ENCODE measurements at regions not wholly inside any gene's neighbourhood (a gene's known extent, or its start where the extent isn't known, plus 50 kb on each side); places are given as distances from the start of the nearest gene placed in this dataset.

DNA sequence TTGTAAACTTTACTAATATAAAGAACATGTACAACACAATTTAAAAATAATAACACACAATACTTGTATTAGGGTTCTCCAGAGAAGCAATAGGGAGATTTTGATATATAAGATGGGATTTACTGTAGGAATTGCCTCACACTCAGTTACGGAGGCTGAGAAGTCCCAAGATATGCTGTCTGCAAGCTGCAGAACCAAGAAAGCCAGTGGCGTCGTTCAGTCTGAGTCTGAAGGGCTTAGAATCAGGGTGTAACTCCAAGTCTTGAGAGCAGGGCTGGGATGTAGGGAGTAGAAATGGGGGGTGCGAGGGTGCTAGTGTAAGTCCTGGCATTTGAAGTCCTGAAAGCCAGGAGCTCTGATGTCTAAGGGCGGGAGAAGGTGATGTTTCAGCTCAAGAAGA is 206.6 kb upstream of the HES1 start (continued):
- TF ChIP-seq, protein P1, sequence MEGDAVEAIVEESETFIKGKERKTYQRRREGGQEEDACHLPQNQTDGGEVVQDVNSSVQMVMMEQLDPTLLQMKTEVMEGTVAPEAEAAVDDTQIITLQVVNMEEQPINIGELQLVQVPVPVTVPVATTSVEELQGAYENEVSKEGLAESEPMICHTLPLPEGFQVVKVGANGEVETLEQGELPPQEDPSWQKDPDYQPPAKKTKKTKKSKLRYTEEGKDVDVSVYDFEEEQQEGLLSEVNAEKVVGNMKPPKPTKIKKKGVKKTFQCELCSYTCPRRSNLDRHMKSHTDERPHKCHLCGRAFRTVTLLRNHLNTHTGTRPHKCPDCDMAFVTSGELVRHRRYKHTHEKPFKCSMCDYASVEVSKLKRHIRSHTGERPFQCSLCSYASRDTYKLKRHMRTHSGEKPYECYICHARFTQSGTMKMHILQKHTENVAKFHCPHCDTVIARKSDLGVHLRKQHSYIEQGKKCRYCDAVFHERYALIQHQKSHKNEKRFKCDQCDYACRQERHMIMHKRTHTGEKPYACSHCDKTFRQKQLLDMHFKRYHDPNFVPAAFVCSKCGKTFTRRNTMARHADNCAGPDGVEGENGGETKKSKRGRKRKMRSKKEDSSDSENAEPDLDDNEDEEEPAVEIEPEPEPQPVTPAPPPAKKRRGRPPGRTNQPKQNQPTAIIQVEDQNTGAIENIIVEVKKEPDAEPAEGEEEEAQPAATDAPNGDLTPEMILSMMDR (conservative IDR thresholded peaks at IDR 0.05; ENCODE audit: low read depth in 2 of 2), result no peak
- TF ChIP-seq CREB1 (CRISPR knock-in tag; IDR thresholded peaks at IDR 0.05; ENCODE audit: low read depth), result no peak
- TF ChIP-seq POLR2AphosphoS5 (IDR thresholded peaks at IDR 0.05; ENCODE audit: low read depth), result no peak

DNA sequence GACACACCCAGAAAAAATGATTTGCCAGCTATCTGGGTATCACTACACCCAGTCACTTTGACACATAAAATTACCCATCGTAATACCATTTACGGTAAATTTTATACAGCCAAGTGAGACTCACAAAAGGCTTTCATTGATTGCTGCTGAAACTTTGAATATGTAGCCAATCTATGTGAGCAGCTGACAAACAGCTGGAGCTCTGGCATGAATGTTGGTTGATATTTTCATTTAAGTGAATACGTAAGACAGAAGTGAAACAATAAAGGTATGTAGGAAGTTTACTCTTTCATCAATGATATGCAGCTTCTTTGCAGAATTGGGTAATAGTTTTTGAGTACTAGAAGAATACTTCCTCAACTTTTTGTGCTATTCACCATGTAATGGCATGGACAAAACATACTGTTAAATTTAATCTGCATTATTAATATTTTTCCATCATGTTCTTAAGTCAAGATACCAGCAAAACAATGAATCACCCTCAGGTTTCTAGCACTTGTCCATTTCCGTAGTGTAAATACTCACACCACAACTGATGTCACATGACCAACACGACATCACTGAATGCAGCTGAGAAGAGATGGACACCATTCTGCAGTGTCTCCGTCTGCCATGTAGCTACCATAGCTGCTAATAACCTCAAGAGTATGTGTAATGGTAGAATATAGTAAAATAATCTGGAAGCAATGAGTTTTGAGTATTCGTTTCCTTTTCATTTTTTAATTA is 205.9 kb upstream of the HES1 start:
- H3K27ac ChIP-seq (ENCODE audit: low read depth), result no peak overlapping the region
- no peaks in the 10 kb centered on the region for H3K9me2 ChIP-seq (ENCODE audit: insufficient read depth)
- no peak overlapping the region for H3K4me3 ChIP-seq
- H4K20me1 ChIP-seq (replicated peaks; ENCODE audit: insufficient read depth), result no peaks in the 10 kb centered on the region
- H2AFZ ChIP-seq, result no peak overlapping the region
- DNase-seq (ENCODE audit: low spot score), result no peak
- no peak for ATAC-seq
- peaks cover 3% of the 10 kb centered on the region; the same call in 2 of the 3 replicates for H3K9me3 Mint-ChIP-seq
- no peak overlapping the region for H3K27ac Mint-ChIP-seq
- H3K4me1 ChIP-seq (ENCODE audit: insufficient read depth), result no peaks in the 10 kb centered on the region
- H3K4me1 Mint-ChIP-seq, result peaks cover 2% of the 10 kb centered on the region; the same call in 1 of the 3 replicates
- peaks cover 2% of the 10 kb centered on the region for H3K27me3 Mint-ChIP-seq (ENCODE audit: insufficient read depth, low read depth, poor library complexity)
- no peak overlapping the region for H3K4me3 Mint-ChIP-seq
- no peak overlapping the region for H3K4me2 ChIP-seq
- no peaks in the 10 kb centered on the region for H3K36me3 Mint-ChIP-seq (ENCODE audit: low read depth)
- no peaks in the 10 kb centered on the region for H3K27me3 ChIP-seq (ENCODE audit: insufficient read depth)
- H3K79me2 ChIP-seq (replicated peaks; ENCODE audit: insufficient read depth), result no peaks in the 10 kb centered on the region
- no peaks in the 10 kb centered on the region for H3K36me3 ChIP-seq (ENCODE audit: insufficient read depth)
- H3F3A ChIP-seq (replicated peaks; ENCODE audit: low read depth), result no peaks in the 10 kb centered on the region
- TF ChIP-seq ZNF331 (CRISPR knock-in tag; IDR thresholded peaks at IDR 0.05; ENCODE audit: low read depth), result no peak
- TF ChIP-seq, protein P2, sequence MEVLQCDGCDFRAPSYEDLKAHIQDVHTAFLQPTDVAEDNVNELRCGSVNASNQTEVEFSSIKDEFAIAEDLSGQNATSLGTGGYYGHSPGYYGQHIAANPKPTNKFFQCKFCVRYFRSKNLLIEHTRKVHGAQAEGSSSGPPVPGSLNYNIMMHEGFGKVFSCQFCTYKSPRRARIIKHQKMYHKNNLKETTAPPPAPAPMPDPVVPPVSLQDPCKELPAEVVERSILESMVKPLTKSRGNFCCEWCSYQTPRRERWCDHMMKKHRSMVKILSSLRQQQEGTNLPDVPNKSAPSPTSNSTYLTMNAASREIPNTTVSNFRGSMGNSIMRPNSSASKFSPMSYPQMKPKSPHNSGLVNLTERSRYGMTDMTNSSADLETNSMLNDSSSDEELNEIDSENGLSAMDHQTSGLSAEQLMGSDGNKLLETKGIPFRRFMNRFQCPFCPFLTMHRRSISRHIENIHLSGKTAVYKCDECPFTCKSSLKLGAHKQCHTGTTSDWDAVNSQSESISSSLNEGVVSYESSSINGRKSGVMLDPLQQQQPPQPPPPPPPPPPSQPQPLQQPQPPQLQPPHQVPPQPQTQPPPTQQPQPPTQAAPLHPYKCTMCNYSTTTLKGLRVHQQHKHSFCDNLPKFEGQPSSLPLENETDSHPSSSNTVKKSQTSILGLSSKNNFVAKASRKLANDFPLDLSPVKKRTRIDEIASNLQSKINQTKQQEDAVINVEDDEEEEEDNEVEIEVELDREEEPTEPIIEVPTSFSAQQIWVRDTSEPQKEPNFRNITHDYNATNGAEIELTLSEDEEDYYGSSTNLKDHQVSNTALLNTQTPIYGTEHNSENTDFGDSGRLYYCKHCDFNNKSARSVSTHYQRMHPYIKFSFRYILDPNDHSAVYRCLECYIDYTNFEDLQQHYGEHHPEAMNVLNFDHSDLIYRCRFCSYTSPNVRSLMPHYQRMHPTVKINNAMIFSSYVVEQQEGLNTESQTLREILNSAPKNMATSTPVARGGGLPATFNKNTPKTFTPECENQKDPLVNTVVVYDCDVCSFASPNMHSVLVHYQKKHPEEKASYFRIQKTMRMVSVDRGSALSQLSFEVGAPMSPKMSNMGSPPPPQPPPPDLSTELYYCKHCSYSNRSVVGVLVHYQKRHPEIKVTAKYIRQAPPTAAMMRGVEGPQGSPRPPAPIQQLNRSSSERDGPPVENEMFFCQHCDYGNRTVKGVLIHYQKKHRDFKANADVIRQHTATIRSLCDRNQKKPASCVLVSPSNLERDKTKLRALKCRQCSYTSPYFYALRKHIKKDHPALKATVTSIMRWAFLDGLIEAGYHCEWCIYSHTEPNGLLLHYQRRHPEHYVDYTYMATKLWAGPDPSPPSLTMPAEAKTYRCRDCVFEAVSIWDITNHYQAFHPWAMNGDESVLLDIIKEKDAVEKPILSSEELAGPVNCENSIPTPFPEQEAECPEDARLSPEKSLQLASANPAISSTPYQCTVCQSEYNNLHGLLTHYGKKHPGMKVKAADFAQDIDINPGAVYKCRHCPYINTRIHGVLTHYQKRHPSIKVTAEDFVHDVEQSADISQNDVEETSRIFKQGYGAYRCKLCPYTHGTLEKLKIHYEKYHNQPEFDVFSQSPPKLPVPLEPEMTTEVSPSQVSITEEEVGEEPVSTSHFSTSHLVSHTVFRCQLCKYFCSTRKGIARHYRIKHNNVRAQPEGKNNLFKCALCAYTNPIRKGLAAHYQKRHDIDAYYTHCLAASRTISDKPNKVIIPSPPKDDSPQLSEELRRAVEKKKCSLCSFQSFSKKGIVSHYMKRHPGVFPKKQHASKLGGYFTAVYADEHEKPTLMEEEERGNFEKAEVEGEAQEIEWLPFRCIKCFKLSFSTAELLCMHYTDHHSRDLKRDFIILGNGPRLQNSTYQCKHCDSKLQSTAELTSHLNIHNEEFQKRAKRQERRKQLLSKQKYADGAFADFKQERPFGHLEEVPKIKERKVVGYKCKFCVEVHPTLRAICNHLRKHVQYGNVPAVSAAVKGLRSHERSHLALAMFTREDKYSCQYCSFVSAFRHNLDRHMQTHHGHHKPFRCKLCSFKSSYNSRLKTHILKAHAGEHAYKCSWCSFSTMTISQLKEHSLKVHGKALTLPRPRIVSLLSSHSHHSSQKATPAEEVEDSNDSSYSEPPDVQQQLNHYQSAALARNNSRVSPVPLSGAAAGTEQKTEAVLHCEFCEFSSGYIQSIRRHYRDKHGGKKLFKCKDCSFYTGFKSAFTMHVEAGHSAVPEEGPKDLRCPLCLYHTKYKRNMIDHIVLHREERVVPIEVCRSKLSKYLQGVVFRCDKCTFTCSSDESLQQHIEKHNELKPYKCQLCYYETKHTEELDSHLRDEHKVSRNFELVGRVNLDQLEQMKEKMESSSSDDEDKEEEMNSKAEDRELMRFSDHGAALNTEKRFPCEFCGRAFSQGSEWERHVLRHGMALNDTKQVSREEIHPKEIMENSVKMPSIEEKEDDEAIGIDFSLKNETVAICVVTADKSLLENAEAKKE (CRISPR knock-in tag; IDR thresholded peaks at IDR 0.05), result no peak
- TF ChIP-seq, protein P1 (conservative IDR thresholded peaks at IDR 0.05; ENCODE audit: low read depth in 2 of 2), result no peak
- no peak for TF ChIP-seq EZH2 (IDR thresholded peaks at IDR 0.05; ENCODE audit: low read depth, unreplicated experiment)
- no peak for TF ChIP-seq POLR2AphosphoS5 (IDR thresholded peaks at IDR 0.05; ENCODE audit: low read depth)
- TF ChIP-seq JUNB (IDR thresholded peaks at IDR 0.05; ENCODE audit: unreplicated experiment), result no peak
- no peak for TF ChIP-seq ZNF114 (CRISPR knock-in tag; IDR thresholded peaks at IDR 0.05)
- no peak for TF ChIP-seq CREB1 (CRISPR knock-in tag; IDR thresholded peaks at IDR 0.05; ENCODE audit: low read depth)
- TF ChIP-seq NANOG (IDR thresholded peaks at IDR 0.05; ENCODE audit: borderline replicate concordance), result no peak
- TF ChIP-seq EZH2phosphoT487 (IDR thresholded peaks at IDR 0.05; ENCODE audit: unreplicated experiment), result no peak
- TF ChIP-seq STAT1 (IDR thresholded peaks at IDR 0.05; ENCODE audit: unreplicated experiment), result no peak
- TF ChIP-seq, protein P3, sequence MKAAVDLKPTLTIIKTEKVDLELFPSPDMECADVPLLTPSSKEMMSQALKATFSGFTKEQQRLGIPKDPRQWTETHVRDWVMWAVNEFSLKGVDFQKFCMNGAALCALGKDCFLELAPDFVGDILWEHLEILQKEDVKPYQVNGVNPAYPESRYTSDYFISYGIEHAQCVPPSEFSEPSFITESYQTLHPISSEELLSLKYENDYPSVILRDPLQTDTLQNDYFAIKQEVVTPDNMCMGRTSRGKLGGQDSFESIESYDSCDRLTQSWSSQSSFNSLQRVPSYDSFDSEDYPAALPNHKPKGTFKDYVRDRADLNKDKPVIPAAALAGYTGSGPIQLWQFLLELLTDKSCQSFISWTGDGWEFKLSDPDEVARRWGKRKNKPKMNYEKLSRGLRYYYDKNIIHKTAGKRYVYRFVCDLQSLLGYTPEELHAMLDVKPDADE (IDR thresholded peaks at IDR 0.05), result no peak
